RPMI8226 (cell line): ENCODE measurements at regions not wholly inside any gene's neighbourhood (a gene's known extent, or its start where the extent isn't known, plus 50 kb on each side); places are given as distances from the start of the nearest gene placed in this dataset.

Source experiments
- DNase-seq: peaks from one replicate; pipeline ENCODE4 v3.0.0-alpha.2; 2015

DNA sequence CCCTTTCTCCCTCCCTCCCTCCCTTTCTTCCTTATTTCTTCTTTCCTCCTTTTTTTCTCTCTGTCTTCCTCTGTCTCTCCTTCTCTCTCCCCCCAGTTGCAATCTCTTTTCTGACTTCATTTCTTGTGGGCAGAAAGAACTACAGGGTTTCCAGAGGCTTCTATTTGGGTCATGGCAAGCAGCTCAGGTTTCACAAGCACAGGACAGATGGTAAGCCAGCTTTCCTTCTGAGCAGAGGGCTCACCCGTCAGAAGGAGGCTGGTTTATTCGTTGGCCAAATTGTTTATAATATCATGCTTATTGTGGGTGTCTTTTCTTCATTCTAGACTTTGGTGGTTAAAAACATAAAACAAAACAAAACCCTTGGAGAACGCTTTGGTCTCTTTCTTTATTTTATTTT is 58.9 kb upstream of the CLMP start:
- DNase-seq: no peak

DNA sequence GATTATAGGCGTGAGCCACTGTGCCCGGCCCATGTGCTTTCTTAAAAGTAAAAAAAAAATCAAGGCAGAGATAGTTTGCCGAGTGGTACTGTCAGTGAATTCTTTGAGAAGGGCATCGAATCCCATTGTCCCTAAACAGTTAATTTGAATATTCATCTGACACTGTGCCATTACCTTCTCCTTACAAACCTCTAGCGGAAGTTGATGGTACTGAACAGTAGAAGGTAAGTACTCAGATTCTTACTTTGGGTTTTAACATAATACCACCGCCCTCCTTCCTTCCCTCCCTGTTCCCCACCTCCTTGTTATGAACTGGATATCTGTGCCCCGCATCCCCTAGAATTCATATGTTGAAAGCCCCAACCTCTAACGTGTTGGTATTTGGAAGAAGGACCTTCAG is 58.2 kb upstream of the CLMP start:
- DNase-seq: no peak

DNA sequence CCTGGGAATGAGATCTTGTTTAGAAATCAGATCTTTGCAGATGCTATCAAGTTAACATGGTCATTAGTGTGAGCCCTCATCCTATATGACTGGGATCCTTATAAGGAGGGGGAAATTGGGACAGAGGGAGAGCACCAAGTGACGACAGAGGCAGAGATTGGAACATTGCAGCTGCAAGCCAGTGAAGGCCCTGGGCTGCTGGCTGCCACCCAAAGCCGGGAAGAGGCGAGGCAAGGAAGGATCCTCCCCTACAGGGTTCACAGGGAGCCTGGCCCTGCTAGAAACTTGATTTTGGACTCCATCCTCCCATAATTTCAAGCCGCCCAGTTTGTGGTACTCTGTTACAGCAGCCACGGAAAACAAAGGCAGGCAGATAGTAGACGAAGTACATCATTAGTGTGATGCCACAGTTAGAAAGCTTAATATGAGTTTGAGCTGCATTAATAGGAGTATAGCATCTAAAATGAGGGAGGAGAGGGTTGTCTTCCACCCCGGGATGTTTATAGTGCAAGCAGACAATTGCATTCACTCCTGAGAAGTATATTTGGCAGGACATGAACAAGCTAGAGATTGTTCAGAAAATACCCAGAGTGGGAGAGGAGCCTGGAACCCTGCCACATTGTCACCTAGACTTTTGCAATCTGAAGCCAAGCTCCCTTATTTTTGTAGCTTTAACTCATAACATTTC is 56.8 kb upstream of the CLMP start:
- DNase-seq: no peak

DNA sequence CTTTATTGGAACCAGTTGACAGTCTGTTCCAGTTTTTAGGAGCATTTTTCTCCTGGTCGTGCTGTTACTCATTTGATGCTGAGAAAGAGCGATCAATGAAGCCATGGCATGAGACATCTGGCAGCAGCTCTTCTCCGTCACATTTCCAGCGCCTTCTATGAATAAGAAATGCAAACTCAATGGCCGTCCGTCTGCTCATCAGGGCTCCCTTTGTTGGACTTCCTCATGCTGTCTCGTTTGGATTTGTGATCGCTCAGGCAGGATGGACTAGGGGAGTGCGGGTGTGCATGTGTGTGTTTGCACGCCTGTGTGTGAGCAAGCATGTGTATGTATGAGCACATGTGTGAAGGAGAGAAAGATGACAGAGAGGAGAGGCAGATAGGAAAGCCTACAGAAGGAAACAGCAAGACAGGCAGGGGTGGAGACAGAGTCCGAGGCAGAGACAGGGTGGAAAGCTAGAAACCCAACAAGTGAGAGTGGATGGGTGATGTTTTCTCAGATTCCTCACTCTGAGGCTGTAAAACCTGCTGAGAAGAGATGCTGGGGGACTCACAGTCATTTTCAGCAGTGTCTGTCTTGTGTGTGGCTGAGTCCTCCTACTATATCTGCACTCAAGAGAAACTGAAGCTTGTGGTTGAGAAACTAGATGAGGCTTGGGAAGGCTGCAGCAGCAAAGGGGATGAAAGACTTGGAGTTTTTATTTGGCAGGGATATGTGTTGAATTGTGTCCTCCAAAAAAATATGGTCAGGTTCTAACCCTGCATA is 56.0 kb upstream of the CLMP start:
- no peak for DNase-seq

DNA sequence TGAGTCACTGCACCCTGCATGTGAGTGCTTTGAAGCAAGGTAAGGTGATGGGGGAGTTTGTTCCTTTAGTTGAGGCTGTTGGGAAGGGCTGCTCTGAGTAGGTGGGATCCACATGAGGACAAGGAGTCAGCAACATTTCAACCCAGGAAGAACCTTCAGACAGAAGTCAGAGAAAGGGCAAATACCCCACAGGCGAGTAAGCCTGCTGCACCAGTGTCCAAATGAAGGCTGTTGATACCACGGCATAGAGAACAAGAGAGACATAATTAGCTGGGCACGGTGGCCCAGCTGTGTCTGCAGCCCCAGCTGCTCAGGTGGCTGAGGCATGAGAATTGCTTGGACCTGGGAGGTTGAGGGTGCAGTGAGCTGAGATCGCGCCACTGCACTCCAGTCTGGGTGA is 54.3 kb upstream of the CLMP start:
- DNase-seq: no peak

DNA sequence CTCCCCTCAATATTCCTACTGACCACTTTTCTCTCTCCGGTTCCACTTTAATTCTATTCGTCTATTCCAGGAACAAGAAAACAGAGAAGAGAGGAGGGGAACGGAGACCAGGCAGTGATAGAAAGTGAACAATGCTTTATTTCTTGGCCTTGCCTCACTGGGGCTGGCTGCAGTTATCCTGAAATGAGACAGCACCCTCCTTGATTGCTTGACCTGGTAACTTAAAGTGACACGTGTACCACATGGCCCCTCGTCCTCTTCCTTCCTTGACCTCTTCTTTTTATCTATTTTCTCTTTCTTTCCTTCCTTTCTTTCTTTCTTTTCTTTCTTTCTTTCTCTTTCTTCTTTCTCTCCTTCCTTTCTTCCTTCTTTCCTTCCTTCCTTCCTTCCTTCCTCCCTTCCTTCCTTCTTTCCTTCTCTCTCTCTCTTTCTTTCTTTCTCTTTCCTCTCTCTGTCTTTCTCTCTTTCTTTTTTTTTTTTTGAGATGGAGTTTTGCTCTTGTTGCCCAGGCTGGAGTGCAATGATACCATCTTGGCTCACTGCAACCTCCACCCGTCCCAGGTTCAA is 52.8 kb upstream of the CLMP start:
- no peak for DNase-seq

DNA sequence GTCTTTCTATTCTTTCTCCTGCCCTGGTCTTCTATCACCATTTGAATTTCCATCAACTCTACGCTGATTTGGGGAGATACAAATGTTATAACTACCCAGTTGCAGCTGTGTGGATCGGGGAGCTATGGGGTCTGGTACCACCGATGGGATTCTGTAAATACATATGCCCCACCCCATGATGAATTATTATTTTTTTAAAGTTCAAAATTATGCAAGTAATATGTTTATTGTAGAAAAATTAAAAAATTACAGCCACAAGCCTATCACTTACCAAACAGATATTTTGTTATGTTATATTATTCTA is 52.4 kb upstream of the CLMP start:
- DNase-seq: no peak

DNA sequence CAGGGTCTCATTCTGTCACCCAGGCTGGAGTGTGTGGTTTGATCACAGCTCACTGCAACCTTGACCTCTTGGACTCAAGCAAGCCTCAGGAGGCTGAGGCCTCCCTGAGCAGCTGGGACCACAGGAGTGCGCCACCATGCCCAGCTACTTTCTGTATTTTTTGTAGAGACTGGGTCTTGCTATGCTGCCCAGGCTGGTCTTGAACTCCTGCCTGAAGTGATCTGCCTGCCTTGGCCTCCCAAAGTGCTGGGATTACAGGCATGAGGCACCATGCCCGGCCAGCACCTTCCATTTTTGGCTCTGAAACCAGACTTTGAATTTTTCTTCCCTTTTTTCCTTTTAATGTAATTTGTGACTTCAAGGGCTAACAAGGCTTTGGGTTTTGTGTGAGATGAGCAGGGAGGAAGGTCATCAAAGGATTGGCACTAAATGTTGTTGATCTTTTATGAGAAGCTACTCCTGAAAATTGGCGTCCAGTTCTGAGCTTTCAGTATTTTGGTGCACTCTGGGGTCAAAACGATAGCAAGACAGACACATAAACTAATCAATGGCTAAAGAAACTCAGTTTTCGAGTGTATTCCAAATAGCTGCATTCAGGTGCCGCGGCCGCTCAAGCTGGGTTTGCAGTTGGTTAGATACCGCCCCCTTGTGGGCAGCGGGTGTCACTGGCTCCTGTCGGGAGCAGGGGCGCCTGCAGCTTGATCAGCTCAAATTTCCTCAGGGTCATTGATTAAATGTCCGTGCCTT is 51.9 kb upstream of the CLMP start:
- peak; percentile 76 for DNase-seq

DNA sequence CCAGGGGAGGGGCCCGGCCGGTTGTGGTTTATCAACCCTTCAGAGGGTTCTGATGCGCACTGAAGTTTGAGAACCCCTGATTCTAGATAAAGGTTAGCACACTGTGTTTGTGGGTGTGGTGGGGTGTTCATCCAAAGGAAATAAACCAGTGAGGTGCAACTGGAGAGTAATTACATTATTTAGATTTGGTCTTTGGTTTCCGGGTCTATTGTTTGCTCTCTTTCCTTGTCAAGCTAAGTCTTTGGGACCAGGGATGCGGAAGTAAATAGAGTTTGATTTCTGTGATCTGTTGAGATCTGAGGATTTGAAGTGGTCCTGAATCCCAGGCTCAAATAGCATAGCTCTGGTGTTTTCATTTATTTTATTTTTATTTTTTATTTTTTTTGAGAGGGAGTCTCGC is 50.5 kb upstream of the CLMP start:
- DNase-seq: no peak
